Stimulated activated CD4-positive, alpha-beta T cell treated with anti-CD3 and anti-CD28 coated beads, Interleukin-12 subunit alpha, Interleukin-12 subunit beta, amount 100 ng/mL, for 48 hours (primary cell): ENCODE measurements at regions not wholly inside any gene's neighbourhood (a gene's known extent, or its start where the extent isn't known, plus 50 kb on each side); places are given as distances from the start of the nearest gene placed in this dataset.

ENCODE experiments used
- DNase-seq, 3 donors: peaks; one replicate each; pipeline ENCODE4 v3.0.0-alpha.2; 2020; ENCODE audit warnings: low read depth in 2 of 3, low spot score in 1 of 3

- peak in 1 of 3 donors; percentile 35 for DNase-seq
Measured at GRCh38 chr5:70585996-70586395, 170.8 kb downstream of the GTF2H2C_2 start.
